Fibroblast of lung (primary cell): ENCODE measurements at regions not wholly inside any gene's neighbourhood (a gene's known extent, or its start where the extent isn't known, plus 50 kb on each side); places are given as distances from the start of the nearest gene placed in this dataset.

ENCODE experiments used
- EZH2 ChIP-seq: IDR thresholded peaks from 2 replicates; pipeline ENCODE4 v1.5.1; 2012; ENCODE audit warnings: low read length, control low read depth, mild to moderate bottlenecking; ENCODE audit errors: missing control alignments
- TF ChIP-seq, protein P1 (sequence below), 2 donors: IDR thresholded peaks in 1 of 2; conservative IDR thresholded peaks in 1 of 2; 1 replicate in 1 of 2; 2 replicates in 1 of 2; pipeline ENCODE4 v1.5.1; 2011 to 2012; ENCODE audit warnings: low read length in 2 of 2, control low read depth in 1 of 2, inconsistent platforms in 1 of 2, low read depth in 1 of 2, mild to moderate bottlenecking in 1 of 2

DNA sequence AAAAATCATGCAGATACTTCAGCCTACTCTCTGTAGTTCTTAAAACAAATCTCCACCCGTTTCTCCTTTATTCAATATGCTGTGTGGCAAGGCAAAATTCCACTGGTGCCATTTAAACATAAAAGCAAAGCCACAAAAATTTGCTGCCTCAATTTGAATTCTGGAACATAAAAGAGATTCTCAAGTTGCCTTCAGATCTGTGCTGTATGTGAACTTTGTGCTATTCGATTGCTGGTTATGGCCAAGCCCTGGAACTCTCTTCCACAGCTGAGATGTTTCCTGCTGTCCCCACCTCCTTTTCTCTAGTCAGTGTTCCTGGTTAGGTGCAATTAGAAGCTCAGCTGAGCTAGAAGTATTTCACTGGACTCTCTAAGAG lies 395.3 kb upstream of the BTBD3 start:
- TF ChIP-seq, protein P1, sequence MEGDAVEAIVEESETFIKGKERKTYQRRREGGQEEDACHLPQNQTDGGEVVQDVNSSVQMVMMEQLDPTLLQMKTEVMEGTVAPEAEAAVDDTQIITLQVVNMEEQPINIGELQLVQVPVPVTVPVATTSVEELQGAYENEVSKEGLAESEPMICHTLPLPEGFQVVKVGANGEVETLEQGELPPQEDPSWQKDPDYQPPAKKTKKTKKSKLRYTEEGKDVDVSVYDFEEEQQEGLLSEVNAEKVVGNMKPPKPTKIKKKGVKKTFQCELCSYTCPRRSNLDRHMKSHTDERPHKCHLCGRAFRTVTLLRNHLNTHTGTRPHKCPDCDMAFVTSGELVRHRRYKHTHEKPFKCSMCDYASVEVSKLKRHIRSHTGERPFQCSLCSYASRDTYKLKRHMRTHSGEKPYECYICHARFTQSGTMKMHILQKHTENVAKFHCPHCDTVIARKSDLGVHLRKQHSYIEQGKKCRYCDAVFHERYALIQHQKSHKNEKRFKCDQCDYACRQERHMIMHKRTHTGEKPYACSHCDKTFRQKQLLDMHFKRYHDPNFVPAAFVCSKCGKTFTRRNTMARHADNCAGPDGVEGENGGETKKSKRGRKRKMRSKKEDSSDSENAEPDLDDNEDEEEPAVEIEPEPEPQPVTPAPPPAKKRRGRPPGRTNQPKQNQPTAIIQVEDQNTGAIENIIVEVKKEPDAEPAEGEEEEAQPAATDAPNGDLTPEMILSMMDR (conservative IDR thresholded peaks at IDR 0.05 in 1 of 2, IDR thresholded peaks at IDR 0.05 in 1 of 2; ENCODE audit: low read depth in 1 of 2, low read length in 2 of 2) = no peak
- no peak for TF ChIP-seq EZH2
